Mesenchymal stem cell (in vitro differentiated cells and primary cell): ENCODE measurements at regions not wholly inside any gene's neighbourhood (a gene's known extent, or its start where the extent isn't known, plus 50 kb on each side); places are given as distances from the start of the nearest gene placed in this dataset.

ENCODE experiments used
- DNase-seq: peaks from one replicate; pipeline ENCODE4 v3.0.0-alpha.2; 2013
- H2AFZ ChIP-seq: one replicate; pipeline ENCODE4 v1.6.1; 2013; ENCODE audit warnings: low read depth, mild to moderate bottlenecking, control low read depth, inconsistent platforms, low read length, moderate library complexity
- H2AK5ac ChIP-seq: 2 replicates; pipeline ENCODE4 v1.6.1; 2013; ENCODE audit warnings: low read length, moderate library complexity, mild to moderate bottlenecking, inconsistent platforms; ENCODE audit not compliant: severe bottlenecking
- H2BK120ac ChIP-seq: one replicate; pipeline ENCODE4 v1.6.1; 2013; ENCODE audit warnings: low read depth, mild to moderate bottlenecking, inconsistent platforms, low read length, moderate library complexity
- H2BK12ac ChIP-seq, 2 experiments: one replicate each; pipeline ENCODE4 v1.6.1; 2013; ENCODE audit warnings: inconsistent platforms in 2 of 2, low read length in 2 of 2, mild to moderate bottlenecking in 2 of 2, moderate library complexity in 2 of 2, control low read depth in 1 of 2
- H2BK15ac ChIP-seq: one replicate; pipeline ENCODE4 v1.6.1; 2013; ENCODE audit warnings: mild to moderate bottlenecking, low read depth, inconsistent platforms; ENCODE audit not compliant: poor library complexity, severe bottlenecking
- H2BK5ac ChIP-seq: 2 replicates; pipeline ENCODE4 v1.6.1; 2013; ENCODE audit warnings: low read depth, mild to moderate bottlenecking, low read length, control low read depth, inconsistent platforms; ENCODE audit not compliant: poor library complexity, severe bottlenecking
- H3K14ac ChIP-seq, 2 experiments: one replicate each; pipeline ENCODE4 v1.6.1; 2013; ENCODE audit warnings: inconsistent platforms in 2 of 2, low read length in 2 of 2, control low read depth in 1 of 2, mild to moderate bottlenecking in 1 of 2, moderate library complexity in 1 of 2
- H3K18ac ChIP-seq, 2 experiments: one replicate each; pipeline ENCODE4 v1.6.1; 2013; ENCODE audit warnings: inconsistent platforms in 2 of 2, low read length in 2 of 2, control low read depth in 1 of 2, low read depth in 1 of 2, mild to moderate bottlenecking in 1 of 2
- H3K23ac ChIP-seq, 2 experiments: one replicate each; pipeline ENCODE4 v1.6.1; 2013; ENCODE audit warnings: inconsistent platforms in 2 of 2, low read length in 2 of 2, mild to moderate bottlenecking in 2 of 2, moderate library complexity in 2 of 2, control low read depth in 1 of 2
- H3K27ac ChIP-seq: 2 replicates; pipeline ENCODE4 v1.5.1; 2013; ENCODE audit warnings: mild to moderate bottlenecking, moderate library complexity, low read length, control low read depth, inconsistent platforms; ENCODE audit not compliant: poor library complexity, severe bottlenecking
- H3K27me3 ChIP-seq, 2 experiments: 2 replicates each; pipeline versions ENCODE4 v1.6.1 to v1.7.0; 2013; ENCODE audit warnings: low read length in 2 of 2, mild to moderate bottlenecking in 2 of 2, moderate library complexity in 2 of 2, control low read depth in 1 of 2, inconsistent platforms in 1 of 2; ENCODE audit not compliant: control insufficient read depth in 1 of 2, insufficient read depth in 1 of 2
- H3K36me3 ChIP-seq, 2 experiments: 2 replicates each; pipeline versions ENCODE4 v1.6.1 to v1.7.0; 2013; ENCODE audit warnings: low read length in 2 of 2, control low read depth in 1 of 2, inconsistent platforms in 1 of 2, low read depth in 1 of 2, mild to moderate bottlenecking in 1 of 2; ENCODE audit not compliant: insufficient read depth in 2 of 2, control insufficient read depth in 1 of 2
- H3K4ac ChIP-seq, 2 experiments: one replicate each; pipeline ENCODE4 v1.6.1; 2013; ENCODE audit warnings: inconsistent platforms in 2 of 2, low read length in 2 of 2, mild to moderate bottlenecking in 2 of 2, moderate library complexity in 2 of 2, control low read depth in 1 of 2, low read depth in 1 of 2
- H3K4me1 ChIP-seq: 2 replicates; pipeline ENCODE4 v1.6.1; 2013; ENCODE audit warnings: low read depth, low read length, control low read depth; ENCODE audit not compliant: control insufficient read depth, insufficient read depth
- H3K4me2 ChIP-seq: 2 replicates; pipeline ENCODE4 v1.6.1; 2013; ENCODE audit warnings: low read length, mild to moderate bottlenecking, inconsistent platforms; ENCODE audit not compliant: poor library complexity, severe bottlenecking
- H3K4me3 ChIP-seq, 2 experiments: 2 replicates each; pipeline versions ENCODE4 v1.5.1 to v1.7.0; 2013; ENCODE audit warnings: low read length in 2 of 2, mild to moderate bottlenecking in 2 of 2, control low read depth in 1 of 2, low read depth in 1 of 2; ENCODE audit not compliant: insufficient read depth in 1 of 2
- H3K79me1 ChIP-seq: replicated peaks from 2 replicates; pipeline ENCODE4 v1.6.1; 2013; ENCODE audit warnings: mild to moderate bottlenecking, control low read depth, low read length, inconsistent platforms; ENCODE audit not compliant: poor library complexity, severe bottlenecking
- H3K9ac ChIP-seq: 2 replicates; pipeline ENCODE4 v1.7.0; 2013; ENCODE audit warnings: mild to moderate bottlenecking, low read length, moderate library complexity
- H3K9me3 ChIP-seq: 2 replicates; pipeline ENCODE4 v1.7.0; 2013; ENCODE audit warnings: mild to moderate bottlenecking, low read length; ENCODE audit not compliant: control insufficient read depth
- H4K8ac ChIP-seq: one replicate; pipeline ENCODE4 v1.6.1; 2013; ENCODE audit warnings: inconsistent platforms, mild to moderate bottlenecking, low read length, moderate library complexity
- H4K91ac ChIP-seq: one replicate; pipeline ENCODE4 v1.6.1; 2013; ENCODE audit warnings: mild to moderate bottlenecking, low read length, inconsistent platforms
- WGBS: methylation state at CpG from one replicate; pipeline ENCODE4 v1.1.7; 2013; ENCODE audit warnings: mixed read lengths; 5-methylcytosine and 5-hydroxymethylcytosine counted together

GRCh38 chr1:195428927-195429326 is 1179.3 kb downstream of the KCNT2 start:
- no peak for DNase-seq
- Histone ChIP-seq H3K18ac (no peak overlapping the region), H3K9me3 (peaks cover 4% of the 10 kb centered on the region), H4K91ac (no peak overlapping the region), H3K36me3 (no peaks in the 10 kb centered on the region), H2AK5ac (no peak overlapping the region), H3K4me2 (no peak overlapping the region), H3K79me1 (no peaks in the 10 kb centered on the region), H2BK15ac (no peak overlapping the region), H2AFZ (no peak overlapping the region), H4K8ac (no peak overlapping the region), H2BK5ac (no peak overlapping the region), H2BK120ac (no peak overlapping the region), H3K27ac (no peak overlapping the region), H3K27me3 (no peaks in the 10 kb centered on the region), H3K9ac (no peak overlapping the region), H3K4ac (no peak overlapping the region), H3K14ac (no peak overlapping the region), H3K4me3 (no peak overlapping the region), H2BK12ac (no peak overlapping the region), H3K23ac (no peak overlapping the region), H3K4me1 (no peaks in the 10 kb centered on the region)
- 100% methylated on average over 1 of the region's 4 CpGs for WGBS

GRCh38 chr1:195415584-195415983 is 1192.7 kb downstream of the KCNT2 start:
- Histone ChIP-seq H3K4me2 (no peak overlapping the region), H3K18ac (no peak overlapping the region), H3K9me3 (peaks cover 6% of the 10 kb centered on the region), H3K23ac (no peak overlapping the region), H4K8ac (no peak overlapping the region), H2BK5ac (no peak overlapping the region), H4K91ac (no peak overlapping the region), H3K36me3 (no peaks in the 10 kb centered on the region), H3K4ac (no peak overlapping the region), H2AK5ac (no peak overlapping the region), H2BK12ac (no peak overlapping the region), H3K14ac (no peak overlapping the region), H3K9ac (no peak overlapping the region), H3K27me3 (no peaks in the 10 kb centered on the region), H2AFZ (no peak overlapping the region), H3K4me3 (no peak overlapping the region), H3K79me1 (no peaks in the 10 kb centered on the region), H2BK15ac (no peak overlapping the region), H3K27ac (no peak overlapping the region), H3K4me1 (no peaks in the 10 kb centered on the region), H2BK120ac (no peak overlapping the region)
- 92% methylated on average over 1 of the region's 1 CpG for WGBS
- no peak for DNase-seq

- Histone ChIP-seq H2BK12ac (no peak overlapping the region), H2AK5ac (no peak overlapping the region), H2BK5ac (no peak overlapping the region), H3K36me3 (no peaks in the 10 kb centered on the region), H3K23ac (no peak overlapping the region), H3K9ac (no peak overlapping the region), H3K18ac (no peak overlapping the region), H2BK15ac (no peak overlapping the region), H3K4ac (no peak overlapping the region), H3K4me2 (no peak overlapping the region), H3K27me3 (no peaks in the 10 kb centered on the region), H3K9me3 (peaks cover 7% of the 10 kb centered on the region), H3K4me3 (no peak overlapping the region), H4K8ac (no peak overlapping the region), H3K4me1 (peaks cover 2% of the 10 kb centered on the region), H2BK120ac (no peak overlapping the region), H3K27ac (no peak overlapping the region), H3K14ac (no peak overlapping the region), H2AFZ (no peak overlapping the region), H3K79me1 (no peaks in the 10 kb centered on the region), H4K91ac (no peak overlapping the region)
- no peak for DNase-seq
- WGBS = no CpG with 5 or more reads among the region's 1 CpG
Observed at GRCh38 chr1:195394567-195394966, 1213.7 kb downstream of the KCNT2 start.

- no peak overlapping the region for H4K91ac ChIP-seq
- no peak overlapping the region for H2BK5ac ChIP-seq
- H3K18ac ChIP-seq = no peak overlapping the region
- no peak overlapping the region for H3K23ac ChIP-seq
- H3K9me3 ChIP-seq = no peaks in the 10 kb centered on the region
- no peaks in the 10 kb centered on the region for H3K4me1 ChIP-seq
- no peak overlapping the region for H3K4me3 ChIP-seq
- H2BK120ac ChIP-seq = no peak overlapping the region
- H3K27me3 ChIP-seq = no peaks in the 10 kb centered on the region
- no peak overlapping the region for H3K4me2 ChIP-seq
- no peak overlapping the region for H2AFZ ChIP-seq
- H3K9ac ChIP-seq = no peak overlapping the region
- no peak overlapping the region for H3K4ac ChIP-seq
- H3K79me1 ChIP-seq = no peaks in the 10 kb centered on the region
- no peak overlapping the region for H3K14ac ChIP-seq
- no peak overlapping the region for H2BK12ac ChIP-seq
- H2AK5ac ChIP-seq = no peak overlapping the region
- H3K27ac ChIP-seq = no peak overlapping the region
- H2BK15ac ChIP-seq = no peak overlapping the region
- no peak for DNase-seq
- no peaks in the 10 kb centered on the region for H3K36me3 ChIP-seq
- no peak overlapping the region for H4K8ac ChIP-seq
Observed at GRCh38 chr1:195376190-195376589, 1232.0 kb downstream of the KCNT2 start.
